Stomach (tissue), 4 donors: ENCODE measurements at regions not wholly inside any gene's neighbourhood (a gene's known extent, or its start where the extent isn't known, plus 50 kb on each side); places are given as distances from the start of the nearest gene placed in this dataset.

Experiments
- CTCF ChIP-seq, 7 experiments: fragments of 450-650 bp in 4 of 7; fragments of 200-600 bp in 3 of 7; sonication (generic) in 3 of 7; IDR thresholded peaks; one replicate each; pipeline ENCODE4 v1.5.1; 2016 to 2019; ENCODE audit warnings: antibody characterized with exemption in 7 of 7, control low read depth in 2 of 7, mild to moderate bottlenecking in 1 of 7
- EP300 ChIP-seq: sonication (generic); formaldehyde crosslinking; IDR thresholded peaks from one replicate; pipeline ENCODE4 v1.6.1; 2017; ENCODE audit warnings: antibody characterized with exemption
- POLR2A ChIP-seq, 4 donors: fragments of 450-650 bp; IDR thresholded peaks; one replicate each; pipeline ENCODE4 v1.6.1; 2016; ENCODE audit warnings: antibody characterized with exemption in 4 of 4, control low read depth in 2 of 4, mild to moderate bottlenecking in 1 of 4, moderate library complexity in 1 of 4

GRCh38 chr11:119964136-119965025 lies 173.5 kb downstream of the TRIM29 start:
- TF ChIP-seq CTCF (IDR thresholded peaks at IDR 0.05) (no peak), POLR2A (IDR thresholded peaks at IDR 0.05) (no peak), EP300 (no peak)
